HUES48 (cell line): ENCODE measurements at regions not wholly inside any gene's neighbourhood (a gene's known extent, or its start where the extent isn't known, plus 50 kb on each side); places are given as distances from the start of the nearest gene placed in this dataset.

Experiments
- H3K27ac ChIP-seq: one replicate; pipeline ENCODE4 v1.7.0; 2013; ENCODE audit warnings: low read depth, low read length, inconsistent platforms
- H3K27me3 ChIP-seq: 2 replicates; pipeline ENCODE4 v1.6.1; 2013; ENCODE audit warnings: mild to moderate bottlenecking, low read length; ENCODE audit not compliant: control insufficient read depth, insufficient read depth
- H3K36me3 ChIP-seq: 2 replicates; pipeline ENCODE4 v1.6.1; 2013; ENCODE audit warnings: low read length; ENCODE audit not compliant: control insufficient read depth, insufficient read depth
- H3K4me1 ChIP-seq: 2 replicates; pipeline ENCODE4 v1.6.1; 2013; ENCODE audit warnings: mild to moderate bottlenecking, low read length; ENCODE audit not compliant: control insufficient read depth, insufficient read depth
- H3K4me3 ChIP-seq: 2 replicates; pipeline ENCODE4 v1.5.1; 2013; ENCODE audit warnings: mild to moderate bottlenecking, low read depth, low read length
- H3K9ac ChIP-seq: 2 replicates; pipeline ENCODE4 v1.6.1; 2013; ENCODE audit warnings: mild to moderate bottlenecking, low read depth, low read length, moderate library complexity
- H3K9me3 ChIP-seq: 2 replicates; pipeline ENCODE4 v1.6.1; 2013; ENCODE audit warnings: low read length; ENCODE audit not compliant: control insufficient read depth, insufficient read depth

GRCh38 chrX:79300856-79301255, 66.3 kb downstream of the ITM2A start:
- Histone ChIP-seq H3K9ac (no peak overlapping the region), H3K27me3 (no peaks in the 10 kb centered on the region), H3K27ac (no peak overlapping the region), H3K9me3 (peaks cover 48% of the 10 kb centered on the region), H3K4me1 (peaks cover 5% of the 10 kb centered on the region; the same call in 1 of the 2 replicates), H3K4me3 (no peak overlapping the region), H3K36me3 (no peaks in the 10 kb centered on the region)

- Histone ChIP-seq H3K27ac (no peak overlapping the region), H3K4me1 (no peaks in the 10 kb centered on the region), H3K9ac (no peak overlapping the region), H3K9me3 (peaks cover 44% of the 10 kb centered on the region), H3K36me3 (no peaks in the 10 kb centered on the region), H3K27me3 (no peaks in the 10 kb centered on the region), H3K4me3 (no peak overlapping the region)
These were observed 76.5 kb downstream of the ITM2A start for GRCh38 chrX:79290596-79290995.

DNA sequence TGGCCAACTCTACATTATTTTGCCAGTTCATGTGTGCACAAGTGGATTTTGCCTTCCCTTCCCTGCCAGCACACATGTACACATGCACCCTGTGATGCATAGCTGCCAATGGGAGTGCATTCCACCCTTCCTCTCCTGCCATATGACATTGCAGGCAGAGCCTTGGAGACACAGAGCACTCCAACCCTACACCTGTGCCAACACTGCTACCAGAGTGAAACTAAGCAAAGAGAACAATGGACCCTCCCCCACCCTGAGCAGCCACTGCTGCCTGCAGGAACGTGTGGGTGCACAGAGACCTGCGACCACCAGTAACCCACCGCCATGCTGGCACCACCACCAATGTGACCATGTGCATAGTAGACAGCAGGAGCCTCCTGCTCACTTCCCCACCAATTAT, 78.4 kb downstream of the ITM2A start:
- H3K36me3 ChIP-seq: no peaks in the 10 kb centered on the region
- H3K4me3 ChIP-seq: no peak overlapping the region
- H3K27me3 ChIP-seq: no peaks in the 10 kb centered on the region
- no peaks in the 10 kb centered on the region for H3K4me1 ChIP-seq
- no peak overlapping the region for H3K9ac ChIP-seq
- peaks cover 47% of the 10 kb centered on the region for H3K9me3 ChIP-seq
- no peak overlapping the region for H3K27ac ChIP-seq

GRCh38 chrX:79287724-79288123, 79.4 kb downstream of the ITM2A start:
- no peaks in the 10 kb centered on the region for H3K27me3 ChIP-seq
- no peaks in the 10 kb centered on the region for H3K36me3 ChIP-seq
- no peak overlapping the region for H3K9ac ChIP-seq
- H3K4me3 ChIP-seq: no peak overlapping the region
- no peaks in the 10 kb centered on the region for H3K4me1 ChIP-seq
- peaks cover 46% of the 10 kb centered on the region for H3K9me3 ChIP-seq
- H3K27ac ChIP-seq: no peak overlapping the region

GRCh38 chrX:79281775-79282174, 85.4 kb downstream of the ITM2A start:
- H3K9me3 ChIP-seq: peaks cover 31% of the 10 kb centered on the region
- no peaks in the 10 kb centered on the region for H3K4me1 ChIP-seq

GRCh38 chrX:79270401-79270800, 96.7 kb downstream of the ITM2A start:
- Histone ChIP-seq H3K27ac (no peak overlapping the region), H3K9me3 (peaks cover 14% of the 10 kb centered on the region), H3K4me1 (no peaks in the 10 kb centered on the region), H3K9ac (no peak overlapping the region), H3K36me3 (no peaks in the 10 kb centered on the region), H3K4me3 (no peak overlapping the region), H3K27me3 (no peaks in the 10 kb centered on the region)

More at GRCh38 chrX:79281775-79282174, 85.4 kb downstream of the ITM2A start:
- H3K9ac ChIP-seq: no peak overlapping the region
- H3K36me3 ChIP-seq: no peaks in the 10 kb centered on the region
- H3K27ac ChIP-seq: no peak overlapping the region
- no peaks in the 10 kb centered on the region for H3K27me3 ChIP-seq
- H3K4me3 ChIP-seq: no peak overlapping the region

DNA sequence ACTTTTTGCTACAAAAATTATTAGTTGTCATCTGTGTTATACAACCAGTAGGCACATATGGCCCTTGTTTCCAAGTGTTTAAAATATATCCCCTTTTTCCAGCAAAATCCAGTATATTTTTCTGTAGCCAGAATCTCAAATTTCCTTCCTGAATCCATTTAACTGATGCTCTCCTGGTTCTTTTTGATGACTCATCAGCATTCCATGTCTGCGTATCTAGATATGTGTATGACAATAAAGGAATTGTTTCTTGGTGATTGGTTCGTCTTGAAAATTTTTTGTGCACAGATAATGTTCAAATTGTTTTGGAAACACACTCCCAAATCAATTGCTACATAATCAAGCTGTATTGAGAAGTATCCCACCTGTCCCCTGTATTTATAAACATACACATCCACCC, 98.3 kb downstream of the ITM2A start:
- peaks cover 17% of the 10 kb centered on the region for H3K9me3 ChIP-seq
- no peaks in the 10 kb centered on the region for H3K36me3 ChIP-seq
- no peak overlapping the region for H3K27ac ChIP-seq
- no peaks in the 10 kb centered on the region for H3K27me3 ChIP-seq
- no peak overlapping the region for H3K4me3 ChIP-seq
- H3K9ac ChIP-seq: no peak overlapping the region
- H3K4me1 ChIP-seq: no peaks in the 10 kb centered on the region

GRCh38 chrX:79266702-79267101, 100.4 kb downstream of the ITM2A start:
- Histone ChIP-seq H3K9me3 (peaks cover 16% of the 10 kb centered on the region), H3K9ac (no peak overlapping the region), H3K4me1 (no peaks in the 10 kb centered on the region), H3K36me3 (no peaks in the 10 kb centered on the region), H3K27ac (no peak overlapping the region), H3K4me3 (no peak overlapping the region), H3K27me3 (no peaks in the 10 kb centered on the region)

DNA sequence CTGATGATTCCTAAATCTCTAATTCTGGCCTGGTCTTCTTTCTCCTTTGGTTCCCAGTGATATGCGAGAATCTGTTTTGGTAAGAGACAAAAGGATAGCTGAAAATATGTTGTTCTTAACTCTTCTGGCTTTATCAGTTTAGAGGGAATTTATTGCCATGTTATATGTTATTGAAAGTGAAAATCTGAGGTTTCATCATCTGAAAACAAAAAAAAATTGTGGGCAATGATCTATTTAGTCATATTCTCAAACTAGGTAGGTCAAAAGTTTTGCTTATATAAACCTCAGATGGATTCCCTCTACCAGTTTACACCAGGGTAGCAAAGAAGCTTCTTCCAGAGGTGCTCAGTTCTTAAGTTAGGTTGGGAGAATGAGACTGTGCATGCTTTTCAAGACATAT, 103.6 kb downstream of the ITM2A start:
- no peak overlapping the region for H3K4me3 ChIP-seq
- H3K9me3 ChIP-seq: peaks cover 24% of the 10 kb centered on the region
- no peak overlapping the region for H3K9ac ChIP-seq
- H3K4me1 ChIP-seq: no peaks in the 10 kb centered on the region
- H3K27me3 ChIP-seq: no peaks in the 10 kb centered on the region
- H3K27ac ChIP-seq: no peak overlapping the region
- H3K36me3 ChIP-seq: no peaks in the 10 kb centered on the region

GRCh38 chrX:79259073-79259689, 108.0 kb downstream of the ITM2A start:
- H3K27me3 ChIP-seq: no peaks in the 10 kb centered on the region
- H3K9ac ChIP-seq: no peak overlapping the region
- no peak overlapping the region for H3K4me3 ChIP-seq
- H3K9me3 ChIP-seq: peaks cover 41% of the 10 kb centered on the region
- no peaks in the 10 kb centered on the region for H3K36me3 ChIP-seq
- no peaks in the 10 kb centered on the region for H3K4me1 ChIP-seq
- H3K27ac ChIP-seq: no peak overlapping the region

DNA sequence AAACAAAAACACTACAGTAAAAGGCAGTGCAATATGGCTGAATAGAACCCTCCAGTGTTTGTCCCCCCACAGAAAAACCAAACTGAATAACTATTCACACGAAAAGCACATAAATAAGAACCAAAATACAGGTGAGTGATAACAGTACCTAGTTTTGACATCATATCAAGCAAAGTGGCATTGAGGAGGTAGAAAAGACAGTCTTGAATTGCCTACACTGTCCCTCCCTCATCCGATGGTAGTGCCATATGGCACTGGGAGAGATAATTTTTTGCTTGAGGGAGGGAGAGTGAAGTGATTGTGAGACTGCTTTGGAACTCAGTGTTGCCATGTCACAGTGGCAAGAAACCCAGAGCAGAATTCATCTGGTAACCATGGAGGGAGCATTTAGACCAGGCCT, 99.2 kb downstream of the GPR174 start:
- Histone ChIP-seq H3K4me3 (no peak overlapping the region), H3K4me1 (no peaks in the 10 kb centered on the region), H3K9me3 (peaks cover 51% of the 10 kb centered on the region), H3K27ac (no peak overlapping the region), H3K27me3 (no peaks in the 10 kb centered on the region), H3K36me3 (no peaks in the 10 kb centered on the region), H3K9ac (no peak overlapping the region)
